GM18870 (cell line): ENCODE measurements at regions not wholly inside any gene's neighbourhood (a gene's known extent, or its start where the extent isn't known, plus 50 kb on each side); places are given as distances from the start of the nearest gene placed in this dataset.
"Not testable (repeated sequence)": the region's sequence is repeated elsewhere in the genome, so short reads cannot be mapped to it uniquely, and the experiment has no call there.

ENCODE experiments used
- ATAC-seq: cut with Tn5 transposase; IDR thresholded peaks from one replicate; pipeline ENCODE4 v1.9.1; 2021; ENCODE audit warnings: moderate library complexity; ENCODE audit not compliant: unreplicated experiment

DNA sequence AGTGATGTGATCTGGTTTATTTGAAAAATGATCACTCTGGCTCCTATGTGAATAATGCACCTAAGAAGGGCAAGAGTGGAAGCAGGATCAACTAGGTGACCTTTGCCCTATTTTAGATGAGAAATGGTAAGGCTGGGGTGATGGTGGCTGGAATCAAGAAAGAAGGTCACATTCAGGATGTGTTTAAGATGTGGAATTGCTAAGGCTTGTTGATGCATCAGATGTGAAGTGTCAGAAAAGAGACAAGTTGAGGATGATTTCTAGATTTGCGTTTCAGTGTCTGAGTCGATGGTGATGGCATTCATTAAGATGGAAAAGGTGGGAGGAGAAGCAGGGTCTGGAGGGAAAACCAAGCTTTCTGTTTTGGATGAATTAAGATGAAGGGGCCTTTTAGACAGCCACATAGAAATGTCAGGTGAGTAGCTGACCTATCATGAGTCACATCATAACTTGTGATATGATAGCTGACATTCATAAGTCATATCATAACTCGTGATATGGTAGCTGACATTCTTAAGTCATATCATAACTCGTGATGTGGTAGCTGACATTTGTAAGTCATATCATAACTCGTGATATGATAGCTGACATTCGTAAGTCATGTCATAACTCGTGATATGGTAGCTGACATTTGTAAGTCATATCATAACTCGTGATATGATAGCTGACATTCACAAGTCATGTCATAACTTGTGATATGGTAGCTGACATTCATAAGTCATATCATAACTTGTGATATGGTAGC lies 101.2 kb upstream of the SEC11C start:
- ATAC-seq = no peak

DNA sequence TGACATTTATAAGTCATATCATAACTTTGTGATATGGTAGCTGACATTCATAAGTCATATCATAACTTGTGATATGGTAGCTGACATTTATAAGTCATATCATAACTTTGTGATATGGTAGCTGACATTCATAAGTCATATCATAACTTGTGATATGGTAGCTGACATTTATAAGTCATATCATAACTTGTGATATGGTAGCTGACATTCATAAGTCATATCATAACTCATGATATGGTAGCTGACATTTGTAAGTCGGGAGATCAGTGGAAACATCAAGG lies 100.7 kb upstream of the SEC11C start:
- ATAC-seq = not testable (repeated sequence)

DNA sequence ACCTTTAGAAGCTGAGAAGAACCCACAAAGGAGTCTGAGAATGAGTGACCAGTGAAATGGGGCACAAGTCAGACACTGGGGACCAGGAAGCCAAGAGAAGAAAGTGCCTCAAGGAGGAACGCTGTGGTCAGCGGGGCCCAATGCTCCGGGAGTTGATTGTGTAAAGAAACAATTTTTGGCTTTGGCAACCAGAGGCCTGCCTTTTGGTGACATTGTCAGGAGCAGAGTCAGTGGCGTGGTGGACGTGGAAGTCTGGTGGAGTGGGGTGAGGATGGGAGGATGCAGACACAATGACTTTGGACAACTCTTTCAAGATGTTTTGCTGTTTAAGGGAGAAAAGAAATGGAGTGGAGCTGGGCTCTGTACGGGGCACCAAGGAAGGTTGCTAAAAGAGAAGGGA lies 100.2 kb upstream of the SEC11C start:
- ATAC-seq = no peak

DNA sequence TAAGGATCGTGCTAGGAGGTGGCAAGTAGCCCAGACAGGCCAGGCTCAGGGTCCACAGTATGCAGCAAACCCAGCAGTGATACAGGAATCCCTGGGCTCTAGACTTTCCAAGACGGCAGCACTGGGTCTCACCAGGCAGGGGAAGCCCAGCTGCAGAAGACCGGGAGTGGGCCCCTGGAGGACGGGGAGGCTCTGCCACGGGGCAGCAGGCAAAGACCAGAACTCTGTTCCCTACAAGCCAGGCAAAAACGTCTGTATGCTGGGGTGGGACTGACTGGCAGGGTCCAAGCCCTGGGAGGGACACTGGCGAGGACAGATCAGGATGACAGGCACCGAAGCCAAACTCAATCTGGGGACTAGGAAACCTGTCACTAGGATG lies 98.9 kb upstream of the SEC11C start:
- no peak for ATAC-seq

DNA sequence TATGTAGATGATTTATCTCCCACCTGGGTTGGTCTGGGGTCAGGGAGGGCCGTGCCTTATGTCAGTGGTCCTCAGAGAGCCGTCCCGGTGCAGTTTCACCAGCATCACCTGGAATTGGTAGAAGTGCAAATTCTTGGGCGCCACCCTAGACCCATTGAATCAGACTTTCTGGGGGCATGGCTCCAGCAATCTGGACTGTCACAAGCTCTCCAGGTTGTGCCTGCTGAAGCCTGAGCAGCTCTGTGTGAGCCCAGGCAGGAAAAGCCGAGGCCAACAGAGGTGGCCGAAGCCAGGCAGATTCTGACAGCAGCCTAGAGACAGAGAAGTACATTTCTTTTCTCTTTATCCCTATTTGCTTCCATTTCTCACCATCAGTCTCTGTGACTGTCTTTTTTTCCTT lies 98.4 kb upstream of the SEC11C start:
- no peak for ATAC-seq

DNA sequence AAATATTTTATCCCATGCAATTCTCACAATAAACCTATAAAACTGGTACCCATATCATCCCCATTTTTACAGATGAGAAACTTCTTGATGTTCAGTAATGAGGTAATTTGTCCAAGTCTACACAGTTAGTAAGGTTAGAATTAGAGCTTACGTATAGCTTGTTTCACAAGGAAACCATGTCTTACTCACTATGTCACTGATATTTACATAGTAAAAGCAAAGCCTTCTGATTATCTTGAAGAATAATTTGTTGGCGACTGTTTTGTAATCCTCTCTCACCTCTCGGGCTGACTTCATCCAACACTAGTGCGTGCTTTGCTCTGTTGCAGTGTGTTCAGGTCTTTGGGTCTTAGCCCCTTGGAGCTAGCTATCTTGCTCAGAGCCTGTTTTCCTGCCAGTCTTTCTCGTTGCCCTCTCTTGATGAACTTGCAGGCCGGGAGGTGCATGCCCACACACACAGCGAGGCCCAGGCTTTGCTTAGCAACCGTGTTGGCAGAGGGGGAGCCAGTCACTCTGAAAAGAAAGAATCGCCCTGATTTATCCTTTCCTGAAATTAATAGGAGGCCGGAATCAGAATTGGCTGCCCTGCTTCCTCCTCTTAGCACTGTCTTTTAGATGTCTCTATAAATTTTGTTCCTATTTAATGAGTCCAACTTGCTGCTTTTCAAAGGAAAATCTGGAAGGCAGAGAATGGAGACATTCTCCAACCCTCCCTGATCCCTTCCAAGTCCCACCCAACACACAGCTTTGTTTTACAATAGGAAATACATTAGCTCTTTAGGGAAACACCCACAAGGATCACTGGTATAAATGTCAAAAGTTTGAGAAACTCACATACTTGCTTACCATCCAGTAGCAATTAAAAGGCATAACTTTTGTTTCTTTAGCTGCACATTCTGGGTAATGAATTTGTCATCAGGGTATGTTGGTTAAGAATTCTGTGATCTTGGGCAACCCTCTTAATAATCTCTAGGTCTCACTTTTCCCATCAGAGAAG lies 97.6 kb upstream of the SEC11C start:
- no peak for ATAC-seq

DNA sequence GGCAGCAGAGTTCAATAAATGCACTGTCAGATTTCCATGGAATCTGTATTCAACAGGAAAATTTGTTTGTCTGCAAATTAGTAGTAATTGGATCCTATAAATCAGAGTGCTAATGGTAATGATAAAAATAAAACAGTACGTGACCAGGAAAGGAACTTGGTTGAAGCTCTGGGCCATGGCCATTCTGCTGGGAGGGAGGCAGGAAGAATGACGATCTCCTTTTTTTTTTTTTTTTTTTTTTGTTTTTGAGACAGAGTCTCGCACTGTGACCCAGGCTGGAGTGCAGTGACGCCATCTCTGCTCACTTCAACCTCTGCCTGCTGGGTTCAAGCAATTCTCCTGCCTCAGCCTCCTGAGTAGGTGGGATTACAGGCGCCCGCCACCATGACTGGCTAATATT lies 94.8 kb upstream of the SEC11C start:
- ATAC-seq = no peak

DNA sequence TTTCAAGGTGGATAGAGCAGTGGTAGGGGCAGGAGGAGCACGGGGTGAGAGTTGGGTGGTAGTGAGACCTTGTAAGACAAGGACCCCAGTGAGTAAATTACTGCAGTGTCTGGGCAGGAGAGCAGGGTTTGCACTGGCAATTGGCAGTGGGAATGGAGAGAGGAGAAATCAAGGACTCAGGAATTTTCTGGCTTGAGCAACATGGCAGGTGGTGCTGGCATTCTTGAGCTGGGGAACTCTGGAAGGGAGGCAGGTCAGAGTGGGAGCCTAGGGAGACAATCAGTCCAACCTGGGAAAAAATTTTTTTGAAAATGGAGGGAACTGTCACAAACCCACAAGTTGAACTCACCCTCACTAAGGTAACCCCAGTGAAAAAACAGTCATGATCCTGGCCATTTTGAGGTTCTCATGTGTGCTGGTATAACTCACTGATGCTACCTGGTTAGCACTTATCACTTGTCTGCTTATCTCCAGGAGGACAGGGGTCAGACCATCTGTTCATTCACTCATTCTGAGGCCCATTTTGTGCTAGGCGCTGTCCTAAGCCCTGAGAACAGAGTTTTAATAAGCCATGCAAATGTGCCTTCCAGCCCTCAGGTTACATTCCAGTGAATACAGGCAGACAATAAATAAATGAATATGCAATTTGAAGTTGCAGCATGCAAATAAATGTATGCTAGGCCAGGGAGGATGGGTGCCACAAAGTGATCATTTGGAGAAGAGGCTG lies 92.2 kb upstream of the SEC11C start:
- no peak for ATAC-seq

DNA sequence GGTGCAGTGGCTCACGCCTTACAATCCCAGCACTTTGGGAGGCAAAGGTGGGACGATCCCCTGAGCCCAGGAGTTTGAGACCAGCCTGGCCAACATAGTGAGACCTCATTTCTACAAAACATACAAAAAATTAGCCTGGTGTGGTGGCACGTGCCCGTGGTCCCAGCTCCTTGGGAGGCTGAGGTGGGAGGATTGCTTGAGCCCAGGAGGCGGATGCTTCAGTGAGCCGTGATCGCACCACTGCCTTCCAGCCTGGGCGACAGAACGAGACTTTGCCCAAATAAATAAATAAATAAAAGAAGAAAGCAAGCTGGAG lies 91.7 kb upstream of the SEC11C start:
- ATAC-seq = no peak

DNA sequence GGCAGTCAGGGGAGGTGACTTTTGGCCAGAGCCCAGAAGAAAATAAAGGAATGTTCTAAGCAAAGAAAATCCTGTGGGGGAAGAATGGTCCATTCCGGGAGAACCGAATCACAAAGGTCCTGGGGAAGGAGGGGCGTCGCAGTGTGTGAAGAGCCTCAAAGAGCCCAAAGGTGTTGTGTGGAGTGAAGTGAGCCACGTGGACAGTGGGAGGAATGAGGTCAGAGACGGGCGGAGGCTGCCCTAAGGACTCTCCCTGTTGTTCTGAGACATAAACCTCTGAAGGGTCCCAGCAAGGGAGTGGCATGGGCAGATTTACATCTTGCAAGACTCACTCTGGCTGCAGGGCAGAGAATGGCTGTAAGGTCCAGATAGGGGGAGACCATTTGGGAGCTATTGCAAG lies 91.3 kb upstream of the SEC11C start:
- no peak for ATAC-seq

DNA sequence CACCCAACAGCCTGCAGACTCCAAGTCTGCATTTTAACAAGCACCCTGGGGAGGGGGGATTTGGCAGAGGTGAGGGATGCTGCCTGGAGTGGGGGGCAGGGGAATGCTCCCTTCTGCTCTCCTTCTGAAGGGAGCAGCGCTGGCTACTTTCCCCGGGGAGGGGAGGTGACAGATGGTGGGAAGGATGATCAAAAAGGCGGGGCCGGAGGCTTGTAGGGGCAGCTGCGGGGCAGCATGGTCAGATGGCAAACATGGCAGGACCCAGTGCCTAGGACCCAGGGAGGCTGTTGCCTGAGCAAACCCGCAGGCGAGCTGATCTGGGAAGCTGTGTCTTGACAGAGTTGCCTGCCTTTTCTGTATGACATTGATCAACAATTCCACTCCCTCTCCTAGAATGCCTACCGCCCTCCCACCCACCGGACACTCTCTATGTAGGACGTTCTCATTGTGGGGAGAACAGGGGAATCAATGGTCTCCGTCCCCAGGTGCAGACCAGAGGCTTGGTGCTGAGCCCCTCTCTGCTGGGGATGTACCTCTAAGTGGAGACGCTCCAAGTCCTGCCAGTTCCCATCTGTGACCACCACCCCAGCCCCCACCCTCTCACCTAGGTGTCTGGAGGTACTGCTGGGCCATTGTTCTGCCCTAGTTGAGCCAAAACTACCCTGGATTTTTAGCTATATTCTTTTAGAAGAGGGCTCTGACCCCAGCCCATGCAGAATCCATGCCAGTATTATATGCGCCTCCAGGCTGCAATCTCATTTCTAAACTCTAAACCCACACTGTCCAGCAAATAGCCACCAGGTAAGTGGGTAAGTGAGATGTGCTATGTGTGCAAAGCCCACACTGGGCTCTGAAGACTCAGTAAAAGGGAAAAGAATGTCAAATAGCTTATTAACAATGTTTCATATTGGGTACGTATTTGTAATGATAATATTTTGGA lies 89.7 kb upstream of the SEC11C start:
- ATAC-seq = no peak

DNA sequence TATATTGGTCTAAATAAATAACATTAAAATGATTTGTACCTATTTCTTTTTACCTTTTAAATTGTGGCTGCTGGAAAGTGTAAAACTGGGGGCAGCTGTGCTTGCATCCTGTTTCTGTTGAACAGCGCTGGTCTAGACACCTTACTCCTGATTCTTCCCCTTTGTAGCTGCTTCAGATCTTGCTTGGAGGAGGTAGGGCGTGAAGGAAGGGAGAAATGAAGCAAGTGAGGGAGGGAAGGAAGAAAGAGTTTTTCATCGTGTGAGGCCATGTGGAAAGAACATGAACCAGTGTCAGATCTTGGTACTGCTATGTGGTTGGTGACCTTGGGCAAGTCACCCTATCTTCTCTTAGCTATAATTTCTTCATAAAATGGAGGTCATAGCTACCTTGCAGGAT lies 89.0 kb upstream of the SEC11C start:
- no peak for ATAC-seq

DNA sequence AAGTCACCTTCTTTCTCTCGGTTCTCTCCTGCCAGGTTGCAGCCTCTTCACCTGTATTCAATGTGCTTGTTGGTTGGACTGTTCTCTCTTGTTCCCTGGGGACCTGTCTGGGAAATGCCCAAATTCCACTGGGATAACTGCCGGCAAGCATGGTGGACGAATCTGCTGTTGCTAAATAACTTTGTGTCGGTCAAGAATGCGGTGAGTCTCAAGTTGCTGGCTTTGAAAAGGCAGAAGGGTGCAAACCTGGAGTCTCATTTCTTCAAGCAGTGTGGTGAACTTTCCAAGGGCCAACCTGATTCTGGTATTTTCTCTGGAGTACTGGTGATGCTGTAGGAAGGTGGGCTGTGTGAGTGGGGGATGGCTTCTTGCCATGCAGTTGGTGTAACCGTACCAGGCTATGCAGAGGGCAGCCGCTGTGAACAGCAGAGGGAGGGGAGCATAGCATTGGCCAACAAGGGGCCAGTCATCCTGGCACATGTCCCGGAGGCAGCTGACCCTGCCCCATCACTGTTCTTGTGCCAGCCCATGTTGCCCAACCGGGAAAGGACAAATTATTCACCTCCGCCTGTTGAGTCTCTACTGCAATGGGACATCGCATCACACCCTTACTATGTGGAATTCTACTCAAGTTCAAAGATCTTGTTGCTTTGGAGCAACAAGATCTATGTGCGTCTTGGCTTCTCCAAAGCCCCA lies 88.1 kb upstream of the SEC11C start:
- no peak for ATAC-seq

DNA sequence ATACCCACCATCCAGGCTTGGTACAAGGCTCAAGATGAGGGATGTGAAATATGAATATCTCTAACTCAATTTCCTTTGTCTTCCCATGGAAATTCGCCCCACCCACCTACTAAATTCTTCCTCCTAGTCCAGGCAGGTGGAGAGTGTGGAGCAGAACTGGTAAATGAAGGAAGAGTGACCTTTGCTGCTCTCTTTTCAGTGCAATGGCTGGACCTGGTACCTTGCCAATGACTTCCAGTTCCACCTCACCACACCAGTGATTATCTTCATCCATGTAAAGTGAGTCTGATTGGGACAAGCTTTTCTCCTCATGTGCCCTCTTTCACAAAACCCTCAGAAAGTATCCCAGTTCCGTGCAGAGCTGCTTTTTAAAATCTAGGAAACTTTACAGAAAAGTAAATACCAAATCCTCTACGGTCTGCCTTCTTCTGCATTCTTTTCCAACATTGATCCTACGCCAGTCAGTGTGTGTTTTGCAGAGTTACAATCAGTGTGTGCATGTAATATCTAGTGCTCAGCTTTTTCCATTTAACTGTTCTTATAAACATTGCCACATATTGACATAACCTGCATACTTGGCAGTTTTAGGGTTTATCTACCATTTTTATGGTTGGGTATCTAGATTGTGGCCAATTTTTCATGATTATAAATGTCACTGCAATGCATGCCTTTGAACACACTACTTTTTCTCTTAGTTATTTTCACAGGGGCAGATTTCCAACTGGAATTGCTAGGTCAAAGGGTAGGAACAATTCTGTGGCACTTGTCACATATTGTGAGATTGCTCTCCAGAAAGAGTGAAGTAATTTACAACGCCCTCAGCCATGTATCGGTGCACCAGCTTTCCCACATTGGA lies 86.5 kb upstream of the SEC11C start:
- ATAC-seq = no peak

DNA sequence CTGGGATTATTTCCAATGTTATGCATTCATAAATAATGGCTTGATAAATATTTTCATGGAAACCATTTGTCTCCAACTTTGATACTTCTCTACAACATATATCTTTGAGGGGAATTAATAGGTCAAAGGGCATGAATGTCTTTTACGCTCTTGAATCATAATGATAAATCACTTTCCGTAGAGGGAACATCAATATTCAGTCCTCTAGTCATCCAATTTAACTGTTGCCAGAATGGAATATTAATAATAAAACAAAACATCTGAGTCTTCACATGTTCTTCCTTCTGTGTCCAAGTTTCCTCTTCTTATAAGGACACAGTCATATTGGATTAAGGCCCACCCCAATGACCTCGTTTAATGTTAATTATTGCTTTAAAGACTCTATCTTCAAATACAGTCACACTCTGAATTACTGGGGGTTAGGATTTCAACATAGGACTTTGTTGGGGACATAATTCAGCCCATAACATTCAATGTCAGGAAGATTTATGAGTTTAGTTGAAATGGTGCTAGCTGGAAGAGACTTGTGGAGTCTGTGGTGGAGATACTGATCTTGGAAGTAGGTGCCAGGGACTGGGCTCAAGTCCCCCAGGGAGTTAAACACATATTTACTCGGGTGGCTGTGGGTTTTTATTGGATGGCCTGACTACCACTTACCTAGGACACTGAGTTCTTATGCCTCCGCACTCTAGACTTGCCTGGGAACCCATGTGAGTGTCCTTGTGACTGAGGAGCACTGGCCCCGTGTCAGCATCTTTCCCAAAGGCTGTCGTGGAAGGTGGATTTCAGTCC lies 85.0 kb upstream of the SEC11C start:
- no peak for ATAC-seq

DNA sequence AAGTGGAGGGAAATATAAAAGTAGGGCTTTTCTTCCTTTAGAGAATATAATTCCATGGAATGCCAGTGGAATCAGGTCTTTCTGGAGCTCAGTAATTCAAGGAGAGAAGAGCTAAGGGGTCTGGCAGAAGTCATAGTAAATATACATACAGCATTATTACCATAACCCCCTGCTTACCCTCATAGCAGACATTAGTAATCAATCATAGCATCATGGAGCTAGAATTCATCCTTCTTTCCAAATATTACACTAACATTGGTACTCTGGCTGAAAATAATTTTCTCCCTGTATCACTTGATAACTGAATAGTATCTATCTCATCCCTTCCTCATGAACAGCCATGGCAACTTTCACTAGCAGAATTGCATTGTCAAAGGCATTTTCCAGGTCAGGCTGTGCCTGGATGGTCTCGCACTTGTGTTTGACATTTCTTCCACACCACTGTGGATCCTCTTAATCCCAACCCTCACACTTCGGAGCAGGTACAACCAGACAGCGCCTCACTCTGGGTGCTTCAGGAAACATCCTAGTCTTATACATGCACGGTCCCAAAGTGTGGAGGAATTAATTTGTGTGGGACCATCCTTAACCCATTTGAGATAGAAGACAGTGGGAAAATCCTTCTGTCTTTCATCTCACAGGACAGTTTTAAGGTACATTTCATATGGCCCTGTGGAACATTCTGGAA lies 84.2 kb upstream of the SEC11C start:
- ATAC-seq = no peak

DNA sequence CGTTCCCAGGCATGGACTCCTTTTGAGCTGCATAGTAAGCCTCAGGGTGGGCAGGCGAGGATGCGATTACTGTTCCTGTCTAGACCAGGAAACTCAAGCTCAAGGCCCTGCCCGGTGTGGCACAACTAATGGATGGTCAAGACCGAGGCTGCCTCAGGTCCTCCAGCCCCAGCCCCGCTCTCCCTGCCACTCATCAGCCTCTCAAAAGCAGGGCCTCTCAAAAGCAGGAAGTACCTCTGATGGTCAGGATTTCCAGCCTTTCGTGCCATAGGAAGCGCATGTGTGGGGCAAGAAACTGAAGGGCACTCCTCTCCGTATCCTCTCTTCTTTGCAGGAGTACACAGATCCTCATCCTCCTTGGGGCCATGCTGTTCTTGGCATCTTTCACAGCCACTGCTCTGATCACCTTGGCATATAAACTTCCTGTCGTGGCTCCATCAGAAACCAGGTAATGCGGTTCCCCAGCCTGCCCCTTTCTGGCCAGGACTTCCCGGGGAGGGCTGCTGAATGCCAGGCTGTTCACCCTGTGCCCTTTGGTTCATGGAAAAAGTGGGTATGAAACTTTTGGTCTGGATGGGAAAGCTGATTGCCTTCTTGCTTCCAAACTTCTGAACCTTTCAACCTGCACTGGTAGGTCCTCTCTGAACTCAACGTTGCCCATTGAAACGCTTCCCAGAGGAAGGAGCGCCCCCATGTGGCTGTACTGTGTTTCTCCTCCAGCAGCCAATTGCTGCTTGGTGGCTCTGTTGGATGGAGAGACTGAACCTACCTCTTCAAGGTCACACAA lies 82.8 kb upstream of the SEC11C start:
- no peak for ATAC-seq
